GM13976 (cell line): ENCODE measurements at regions not wholly inside any gene's neighbourhood (a gene's known extent, or its start where the extent isn't known, plus 50 kb on each side); places are given as distances from the start of the nearest gene placed in this dataset.

ENCODE experiments used
- DNase-seq: peaks from one replicate; pipeline ENCODE4 v3.0.0; 2012; ENCODE audit warnings: low spot score
- in situ Hi-C: fragments of 300-500 bp; cut with MboI; formaldehyde crosslinking; loops from one replicate; pipeline ENCODE4 v1.12.0; 2022; ENCODE audit warnings: low sequenced_read_pairs, mixed read lengths, inconsistent platforms; ENCODE audit not compliant: unreplicated experiment
- TF ChIP-seq, protein P1 (sequence below): IDR thresholded peaks from 2 replicates; pipeline ENCODE4 v1.5.1; 2012; ENCODE audit warnings: borderline replicate concordance, mild to moderate bottlenecking; ENCODE audit not compliant: insufficient read depth; ENCODE audit errors: extremely low read depth, missing control alignments, control extremely low read depth

DNA sequence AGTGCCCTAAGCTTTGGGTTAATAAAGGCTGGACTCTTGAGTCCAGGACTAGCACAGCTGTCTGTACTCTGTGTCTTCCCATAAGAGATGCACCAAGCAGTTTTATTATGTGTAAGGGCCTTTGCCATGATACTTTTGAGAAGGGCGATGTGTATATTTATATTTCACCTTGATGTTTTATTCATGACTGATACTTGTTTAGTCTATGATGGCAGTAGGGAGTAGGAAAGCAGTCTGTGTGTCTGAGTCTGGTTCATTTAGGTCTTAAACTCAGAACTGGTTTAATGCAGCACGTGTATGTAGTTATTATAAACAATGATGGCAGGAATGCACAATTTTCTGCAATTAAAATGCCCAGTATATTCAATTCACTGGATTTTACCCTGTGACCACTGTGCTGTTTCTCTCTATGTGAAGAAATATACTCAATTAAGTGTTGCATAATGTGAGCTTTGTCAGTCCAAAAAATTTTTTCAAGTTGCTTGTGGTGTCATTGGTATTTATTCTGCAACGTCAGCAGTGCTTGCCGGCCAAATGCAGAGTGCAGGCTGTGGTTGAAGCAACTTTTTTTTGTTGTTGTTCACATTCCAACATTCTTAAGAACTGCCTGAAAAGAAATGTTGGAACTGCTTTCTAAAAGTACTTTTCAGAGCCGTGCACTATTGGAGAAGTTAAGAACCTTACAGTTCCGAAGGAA, 423.7 kb upstream of the SEMA6D start:
- TF ChIP-seq, protein P1, sequence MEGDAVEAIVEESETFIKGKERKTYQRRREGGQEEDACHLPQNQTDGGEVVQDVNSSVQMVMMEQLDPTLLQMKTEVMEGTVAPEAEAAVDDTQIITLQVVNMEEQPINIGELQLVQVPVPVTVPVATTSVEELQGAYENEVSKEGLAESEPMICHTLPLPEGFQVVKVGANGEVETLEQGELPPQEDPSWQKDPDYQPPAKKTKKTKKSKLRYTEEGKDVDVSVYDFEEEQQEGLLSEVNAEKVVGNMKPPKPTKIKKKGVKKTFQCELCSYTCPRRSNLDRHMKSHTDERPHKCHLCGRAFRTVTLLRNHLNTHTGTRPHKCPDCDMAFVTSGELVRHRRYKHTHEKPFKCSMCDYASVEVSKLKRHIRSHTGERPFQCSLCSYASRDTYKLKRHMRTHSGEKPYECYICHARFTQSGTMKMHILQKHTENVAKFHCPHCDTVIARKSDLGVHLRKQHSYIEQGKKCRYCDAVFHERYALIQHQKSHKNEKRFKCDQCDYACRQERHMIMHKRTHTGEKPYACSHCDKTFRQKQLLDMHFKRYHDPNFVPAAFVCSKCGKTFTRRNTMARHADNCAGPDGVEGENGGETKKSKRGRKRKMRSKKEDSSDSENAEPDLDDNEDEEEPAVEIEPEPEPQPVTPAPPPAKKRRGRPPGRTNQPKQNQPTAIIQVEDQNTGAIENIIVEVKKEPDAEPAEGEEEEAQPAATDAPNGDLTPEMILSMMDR = no peak
- in situ Hi-C loops = no loop called here

DNA sequence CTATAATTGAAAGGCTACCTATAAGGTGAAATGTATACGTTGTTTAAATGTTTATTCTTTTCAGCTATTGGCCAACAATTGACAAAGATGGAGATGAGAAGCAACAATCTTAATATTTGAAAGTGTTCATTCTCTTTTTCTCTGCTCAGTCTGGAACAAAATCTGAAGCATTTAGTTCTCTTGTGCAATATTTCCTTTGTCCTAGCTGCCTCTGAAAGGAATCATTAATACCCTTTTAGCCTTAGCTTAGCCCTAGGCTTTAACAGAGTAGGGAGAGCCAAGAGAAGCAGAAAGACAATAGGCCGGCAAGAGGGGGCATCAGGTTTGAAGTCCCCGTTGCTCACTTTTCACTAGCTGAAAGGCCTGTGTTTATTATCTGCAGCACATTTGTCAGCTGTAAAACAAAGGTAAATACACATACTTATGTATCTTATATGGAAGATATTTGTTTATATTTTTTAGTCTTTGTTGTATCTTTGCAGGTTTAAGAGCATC, 422.5 kb upstream of the SEMA6D start:
- no peak for DNase-seq
- in situ Hi-C loops = no loop called here
- TF ChIP-seq, protein P1 = no peak

More for the DNA sequence above, 423.7 kb upstream of the SEMA6D start:
- no peak for DNase-seq

GRCh38 chr15:47296881-47297280, 420.4 kb upstream of the SEMA6D start:
- DNase-seq = no peak
- TF ChIP-seq, protein P1 = no peak
- in situ Hi-C loops = no loop called here

GRCh38 chr15:47299846-47300434, 417.4 kb upstream of the SEMA6D start:
- in situ Hi-C loops = no loop called here
- TF ChIP-seq, protein P1 = no peak

GRCh38 chr15:47300596-47300995, 416.7 kb upstream of the SEMA6D start:
- no peak for DNase-seq
- TF ChIP-seq, protein P1 = no peak
- in situ Hi-C loops = no loop called here

More at GRCh38 chr15:47299846-47300434, 417.4 kb upstream of the SEMA6D start:
- no peak for DNase-seq

- in situ Hi-C loops = no loop called here
- DNase-seq = no peak
- TF ChIP-seq, protein P1 = no peak
Observed at GRCh38 chr15:47301481-47301880, 415.8 kb upstream of the SEMA6D start.
